ENCODE measurements at regions not wholly inside any gene's neighbourhood (a gene's known extent, or its start where the extent isn't known, plus 50 kb on each side); places are given as distances from the start of the nearest gene placed in this dataset.

DNA sequence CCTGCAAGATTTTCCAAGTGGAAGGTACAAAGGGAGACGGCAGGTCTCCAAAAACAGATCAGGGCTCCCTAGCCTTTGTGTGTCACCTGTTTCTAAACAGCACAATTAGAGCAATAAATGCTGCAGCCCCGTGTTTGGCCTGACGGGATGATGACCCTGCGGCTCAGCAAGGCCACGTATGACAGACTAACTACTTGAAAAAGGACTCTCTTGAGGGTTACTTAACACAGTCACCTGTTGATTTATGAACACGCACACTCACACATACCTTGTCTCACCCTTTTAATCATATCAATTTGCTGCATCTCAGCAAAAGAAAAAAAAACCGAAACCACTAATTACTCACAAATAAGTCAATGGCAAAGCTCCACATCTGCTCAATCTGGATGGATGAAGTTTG lies 199.6 kb upstream of the GAS1 start:
- no peak overlapping the region for H3K9ac ChIP-seq (ENCODE audit: low read length)
- no TSS peak for BruUV-seq (replicated peaks)
- DNase-seq (ENCODE audit: low read depth, low spot score) (no peak), ATAC-seq (no peak)
- H3K79me2 ChIP-seq (ENCODE audit: insufficient read depth, low read length) = no peaks in the 10 kb centered on the region
- H4K20me1 ChIP-seq (ENCODE audit: insufficient read depth) = no peaks in the 10 kb centered on the region
- H3K27ac ChIP-seq (ENCODE audit: low read depth, low read length) = no peak overlapping the region
- H3K4me3 ChIP-seq (replicated peaks in 1 of 2; ENCODE audit: low read depth in 1 of 2, low read length in 2 of 2) = no peak overlapping the region
- no peaks in the 10 kb centered on the region for H3K9me2 ChIP-seq (ENCODE audit: insufficient read depth)
- no peaks in the 10 kb centered on the region for H3K9me3 ChIP-seq (ENCODE audit: control insufficient read depth in 1 of 2, insufficient read depth in 1 of 2, low read depth in 1 of 2, low read length in 2 of 2)
- TF ChIP-seq FOSL1 (IDR thresholded peaks at IDR 0.05; ENCODE audit: low read depth) = no peak
- no peak for TF ChIP-seq RAD21 (IDR thresholded peaks at IDR 0.05; ENCODE audit: low read depth)
- no peak for TF ChIP-seq ZNF274 (IDR thresholded peaks at IDR 0.05; ENCODE audit: low read depth, low read length)
- no peak for TF ChIP-seq POLR2AphosphoS5 (IDR thresholded peaks at IDR 0.05; ENCODE audit: low read depth, low read length)
- TF ChIP-seq, protein P1, sequence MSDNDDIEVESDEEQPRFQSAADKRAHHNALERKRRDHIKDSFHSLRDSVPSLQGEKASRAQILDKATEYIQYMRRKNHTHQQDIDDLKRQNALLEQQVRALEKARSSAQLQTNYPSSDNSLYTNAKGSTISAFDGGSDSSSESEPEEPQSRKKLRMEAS (IDR thresholded peaks at IDR 0.05) = no peak
- TF ChIP-seq ZFX (IDR thresholded peaks at IDR 0.05) = no peak
- no peak for TF ChIP-seq ELF1 (IDR thresholded peaks at IDR 0.05; ENCODE audit: borderline replicate concordance, low read depth)
- TF ChIP-seq SIN3A (IDR thresholded peaks at IDR 0.05; ENCODE audit: low read depth) = no peak
- H2AFZ ChIP-seq (ENCODE audit: low read depth, low read length, poor library complexity, severe bottlenecking) = no peak overlapping the region
- RAD21 ChIA-PET (ENCODE audit: low non-redundant PET in 1 of 2, low total read pairs in 2 of 2, uncharacterized antibody in 2 of 2, unreplicated experiment in 2 of 2) = no interaction called here
- CTCF ChIA-PET = no interaction called here
- H3K4me1 ChIP-seq (ENCODE audit: control insufficient read depth in 1 of 2, insufficient read depth in 2 of 2, low read length in 2 of 2) = no peaks in the 10 kb centered on the region
- H3K4me2 ChIP-seq (ENCODE audit: low read length) = no peak overlapping the region
- intact Hi-C loops (cut with micrococcal nuclease) = no loop called here
- no peaks in the 10 kb centered on the region; a peak in 1 of 4 replicates for H3K36me3 ChIP-seq (ENCODE audit: control insufficient read depth in 1 of 2, insufficient read depth in 2 of 2, low read length in 2 of 2)
- POLR2A ChIA-PET = no interaction called here
- peaks cover 64% of the 10 kb centered on the region for H3K27me3 ChIP-seq (ENCODE audit: insufficient read depth, low read length)

DNA sequence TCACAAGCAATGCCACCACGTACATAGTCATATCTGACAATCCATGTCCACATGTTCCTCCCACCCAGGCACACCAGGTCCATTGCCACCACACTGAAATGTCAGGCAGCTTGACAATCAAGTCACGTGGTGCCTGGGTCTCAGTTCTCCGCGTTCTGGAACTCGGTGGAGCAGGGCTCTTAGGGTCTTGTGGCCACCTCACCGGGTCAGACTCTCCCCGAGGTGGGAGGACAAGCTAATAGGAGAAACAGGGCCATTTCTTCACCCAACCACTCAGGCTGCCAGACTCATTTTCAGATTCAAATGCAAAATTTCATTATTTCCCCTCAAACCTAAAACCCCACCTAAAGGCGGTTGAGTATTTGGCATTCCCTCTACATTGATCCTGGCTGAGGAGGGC lies 200.5 kb upstream of the GAS1 start:
- ChIA-PET POLR2A (no interaction called here), CTCF (no interaction called here), RAD21 (ENCODE audit: low non-redundant PET in 1 of 2, low total read pairs in 2 of 2, uncharacterized antibody in 2 of 2, unreplicated experiment in 2 of 2) (no interaction called here)
- no peak overlapping the region for H3K4me3 ChIP-seq (replicated peaks in 1 of 2; ENCODE audit: low read depth in 1 of 2, low read length in 2 of 2)
- ATAC-seq (no peak), DNase-seq (ENCODE audit: low read depth, low spot score) (no peak)
- H3K4me1 ChIP-seq (ENCODE audit: control insufficient read depth in 1 of 2, insufficient read depth in 2 of 2, low read length in 2 of 2) = no peaks in the 10 kb centered on the region
- H3K4me2 ChIP-seq (ENCODE audit: low read length) = no peak overlapping the region
- H3K36me3 ChIP-seq (ENCODE audit: control insufficient read depth in 1 of 2, insufficient read depth in 2 of 2, low read length in 2 of 2) = no peaks in the 10 kb centered on the region
- H3K9me3 ChIP-seq (ENCODE audit: control insufficient read depth in 1 of 2, insufficient read depth in 1 of 2, low read depth in 1 of 2, low read length in 2 of 2) = no peaks in the 10 kb centered on the region
- H2AFZ ChIP-seq (ENCODE audit: low read depth, low read length, poor library complexity, severe bottlenecking) = no peak overlapping the region
- no peak overlapping the region for H3K27ac ChIP-seq (ENCODE audit: low read depth, low read length)
- H3K79me2 ChIP-seq (ENCODE audit: insufficient read depth, low read length) = no peaks in the 10 kb centered on the region
- BruUV-seq (replicated peaks) = no TSS peak
- no peaks in the 10 kb centered on the region for H3K9me2 ChIP-seq (ENCODE audit: insufficient read depth)
- no peak overlapping the region for H3K9ac ChIP-seq (ENCODE audit: low read length)
- H4K20me1 ChIP-seq (ENCODE audit: insufficient read depth) = no peaks in the 10 kb centered on the region
- peaks cover 68% of the 10 kb centered on the region for H3K27me3 ChIP-seq (ENCODE audit: insufficient read depth, low read length)
- intact Hi-C loops (cut with micrococcal nuclease) = no loop called here
- TF ChIP-seq POLR2AphosphoS5 (IDR thresholded peaks at IDR 0.05; ENCODE audit: low read depth, low read length) (no peak), EGR1 (IDR thresholded peaks at IDR 0.05; ENCODE audit: low read depth) (no peak), CBX3 (IDR thresholded peaks at IDR 0.05; ENCODE audit: low read depth) (no peak), RAD21 (IDR thresholded peaks at IDR 0.05; ENCODE audit: low read depth) (no peak), POLR2A (IDR thresholded peaks at IDR 0.05; ENCODE audit: borderline replicate concordance, extremely low read depth, insufficient read depth, insufficient read length) (no peak), FOSL1 (IDR thresholded peaks at IDR 0.05; ENCODE audit: low read depth) (no peak), CEBPB (IDR thresholded peaks at IDR 0.05; ENCODE audit: low read depth) (no peak), SRF (IDR thresholded peaks at IDR 0.05; ENCODE audit: low read depth) (no peak)
- TF ChIP-seq, protein P2, sequence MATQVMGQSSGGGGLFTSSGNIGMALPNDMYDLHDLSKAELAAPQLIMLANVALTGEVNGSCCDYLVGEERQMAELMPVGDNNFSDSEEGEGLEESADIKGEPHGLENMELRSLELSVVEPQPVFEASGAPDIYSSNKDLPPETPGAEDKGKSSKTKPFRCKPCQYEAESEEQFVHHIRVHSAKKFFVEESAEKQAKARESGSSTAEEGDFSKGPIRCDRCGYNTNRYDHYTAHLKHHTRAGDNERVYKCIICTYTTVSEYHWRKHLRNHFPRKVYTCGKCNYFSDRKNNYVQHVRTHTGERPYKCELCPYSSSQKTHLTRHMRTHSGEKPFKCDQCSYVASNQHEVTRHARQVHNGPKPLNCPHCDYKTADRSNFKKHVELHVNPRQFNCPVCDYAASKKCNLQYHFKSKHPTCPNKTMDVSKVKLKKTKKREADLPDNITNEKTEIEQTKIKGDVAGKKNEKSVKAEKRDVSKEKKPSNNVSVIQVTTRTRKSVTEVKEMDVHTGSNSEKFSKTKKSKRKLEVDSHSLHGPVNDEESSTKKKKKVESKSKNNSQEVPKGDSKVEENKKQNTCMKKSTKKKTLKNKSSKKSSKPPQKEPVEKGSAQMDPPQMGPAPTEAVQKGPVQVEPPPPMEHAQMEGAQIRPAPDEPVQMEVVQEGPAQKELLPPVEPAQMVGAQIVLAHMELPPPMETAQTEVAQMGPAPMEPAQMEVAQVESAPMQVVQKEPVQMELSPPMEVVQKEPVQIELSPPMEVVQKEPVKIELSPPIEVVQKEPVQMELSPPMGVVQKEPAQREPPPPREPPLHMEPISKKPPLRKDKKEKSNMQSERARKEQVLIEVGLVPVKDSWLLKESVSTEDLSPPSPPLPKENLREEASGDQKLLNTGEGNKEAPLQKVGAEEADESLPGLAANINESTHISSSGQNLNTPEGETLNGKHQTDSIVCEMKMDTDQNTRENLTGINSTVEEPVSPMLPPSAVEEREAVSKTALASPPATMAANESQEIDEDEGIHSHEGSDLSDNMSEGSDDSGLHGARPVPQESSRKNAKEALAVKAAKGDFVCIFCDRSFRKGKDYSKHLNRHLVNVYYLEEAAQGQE (IDR thresholded peaks at IDR 0.05; ENCODE audit: low read depth) = no peak
- TF ChIP-seq, protein P3, sequence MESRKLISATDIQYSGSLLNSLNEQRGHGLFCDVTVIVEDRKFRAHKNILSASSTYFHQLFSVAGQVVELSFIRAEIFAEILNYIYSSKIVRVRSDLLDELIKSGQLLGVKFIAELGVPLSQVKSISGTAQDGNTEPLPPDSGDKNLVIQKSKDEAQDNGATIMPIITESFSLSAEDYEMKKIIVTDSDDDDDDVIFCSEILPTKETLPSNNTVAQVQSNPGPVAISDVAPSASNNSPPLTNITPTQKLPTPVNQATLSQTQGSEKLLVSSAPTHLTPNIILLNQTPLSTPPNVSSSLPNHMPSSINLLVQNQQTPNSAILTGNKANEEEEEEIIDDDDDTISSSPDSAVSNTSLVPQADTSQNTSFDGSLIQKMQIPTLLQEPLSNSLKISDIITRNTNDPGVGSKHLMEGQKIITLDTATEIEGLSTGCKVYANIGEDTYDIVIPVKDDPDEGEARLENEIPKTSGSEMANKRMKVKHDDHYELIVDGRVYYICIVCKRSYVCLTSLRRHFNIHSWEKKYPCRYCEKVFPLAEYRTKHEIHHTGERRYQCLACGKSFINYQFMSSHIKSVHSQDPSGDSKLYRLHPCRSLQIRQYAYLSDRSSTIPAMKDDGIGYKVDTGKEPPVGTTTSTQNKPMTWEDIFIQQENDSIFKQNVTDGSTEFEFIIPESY (IDR thresholded peaks at IDR 0.05; ENCODE audit: extremely low read depth, insufficient replicate concordance, low read length) = no peak

Data from HCT116 (cell line).